ENCODE measurements at regions not wholly inside any gene's neighbourhood (a gene's known extent, or its start where the extent isn't known, plus 50 kb on each side); places are given as distances from the start of the nearest gene placed in this dataset.

GRCh38 chr3:18092726-18093125 lies 332.4 kb downstream of the SATB1 start:
- Histone ChIP-seq H2AFZ (ENCODE audit: control insufficient read depth, low read length) (no peak overlapping the region), H3K4me3 (ENCODE audit: control insufficient read depth in 2 of 3, extremely low read depth in 1 of 3, insufficient read depth in 2 of 3, low read depth in 1 of 3, low read length in 3 of 3) (no peak overlapping the region), H3K9me3 (ENCODE audit: control insufficient read depth, low read depth, low read length) (peaks cover 13% of the 10 kb centered on the region), H3K9ac (ENCODE audit: control insufficient read depth, extremely low read depth, insufficient read depth, low read length) (no peak overlapping the region), H3K36me3 (ENCODE audit: control insufficient read depth in 2 of 2, extremely low read depth in 1 of 2, insufficient read depth in 2 of 2, low read length in 2 of 2) (no peaks in the 10 kb centered on the region), H3K27ac (ENCODE audit: control insufficient read depth, insufficient read depth, low read length) (no peak overlapping the region), H3K27me3 (ENCODE audit: control insufficient read depth, extremely low read depth, insufficient read depth, low read length) (no peaks in the 10 kb centered on the region), H3K79me2 (ENCODE audit: control insufficient read depth, insufficient read depth, low read length) (no peaks in the 10 kb centered on the region), H3K4me2 (ENCODE audit: control insufficient read depth, extremely low read depth, insufficient read depth, low read depth, low read length) (no peak overlapping the region), H4K20me1 (ENCODE audit: control insufficient read depth, extremely low read depth, insufficient read depth, low read length) (no peaks in the 10 kb centered on the region), H3K9me1 (ENCODE audit: control insufficient read depth, extremely low read depth, insufficient read depth, low read length) (no peaks in the 10 kb centered on the region), H3K4me1 (ENCODE audit: control insufficient read depth, extremely low read depth, insufficient read depth, low read length) (no peaks in the 10 kb centered on the region)
- dilution Hi-C loops (cut with MboI; ENCODE audit: extremely low pct_ligation_motif_present, low sequenced_read_pairs): no loop called here
- no peak for FAIRE-seq
- no peak for TF ChIP-seq CTCF (optimal IDR thresholded peaks at IDR 0.05 in 1 of 3, IDR thresholded peaks at IDR 0.05 in 1 of 3, conservative IDR thresholded peaks at IDR 0.05 in 1 of 3; ENCODE audit: extremely low read depth in 1 of 3, insufficient read depth in 2 of 3, low read length in 3 of 3)
- no peak for TF ChIP-seq EZH2 (IDR thresholded peaks at IDR 0.05; ENCODE audit: low read length)
- DNase-seq (ENCODE audit: low read depth, low spot score): no peak

GRCh38 chr3:18090377-18090776 lies 334.8 kb downstream of the SATB1 start:
- H3K4me3 ChIP-seq (ENCODE audit: control insufficient read depth in 2 of 3, extremely low read depth in 1 of 3, insufficient read depth in 2 of 3, low read depth in 1 of 3, low read length in 3 of 3): no peak overlapping the region
- H2AFZ ChIP-seq (ENCODE audit: control insufficient read depth, low read length): no peak overlapping the region
- H3K4me1 ChIP-seq (ENCODE audit: control insufficient read depth, extremely low read depth, insufficient read depth, low read length): no peaks in the 10 kb centered on the region
- H3K9me3 ChIP-seq (ENCODE audit: control insufficient read depth, low read depth, low read length): no peaks in the 10 kb centered on the region
- dilution Hi-C loops (cut with MboI; ENCODE audit: extremely low pct_ligation_motif_present, low sequenced_read_pairs): no loop called here
- no peak for FAIRE-seq
- H3K9ac ChIP-seq (ENCODE audit: control insufficient read depth, extremely low read depth, insufficient read depth, low read length): no peak overlapping the region
- H3K9me1 ChIP-seq (ENCODE audit: control insufficient read depth, extremely low read depth, insufficient read depth, low read length): no peaks in the 10 kb centered on the region
- H3K79me2 ChIP-seq (ENCODE audit: control insufficient read depth, insufficient read depth, low read length): no peaks in the 10 kb centered on the region
- no peak for DNase-seq (ENCODE audit: low read depth, low spot score)
- H3K36me3 ChIP-seq (ENCODE audit: control insufficient read depth in 2 of 2, extremely low read depth in 1 of 2, insufficient read depth in 2 of 2, low read length in 2 of 2): no peaks in the 10 kb centered on the region
- H4K20me1 ChIP-seq (ENCODE audit: control insufficient read depth, extremely low read depth, insufficient read depth, low read length): no peaks in the 10 kb centered on the region
- no peaks in the 10 kb centered on the region for H3K27me3 ChIP-seq (ENCODE audit: control insufficient read depth, extremely low read depth, insufficient read depth, low read length)
- TF ChIP-seq CTCF (optimal IDR thresholded peaks at IDR 0.05 in 1 of 3, IDR thresholded peaks at IDR 0.05 in 1 of 3, conservative IDR thresholded peaks at IDR 0.05 in 1 of 3; ENCODE audit: extremely low read depth in 1 of 3, insufficient read depth in 2 of 3, low read length in 3 of 3) (no peak), EZH2 (IDR thresholded peaks at IDR 0.05; ENCODE audit: low read length) (no peak)
- H3K4me2 ChIP-seq (ENCODE audit: control insufficient read depth, extremely low read depth, insufficient read depth, low read depth, low read length): no peak overlapping the region
- no peak overlapping the region for H3K27ac ChIP-seq (ENCODE audit: control insufficient read depth, insufficient read depth, low read length)
